Natural killer cell (primary cell): ENCODE measurements at regions not wholly inside any gene's neighbourhood (a gene's known extent, or its start where the extent isn't known, plus 50 kb on each side); places are given as distances from the start of the nearest gene placed in this dataset.

ENCODE experiments used
- ATAC-seq, 3 donors: fragments of 150-1000 bp in 2 of 3; fragments of 200-7000 bp in 1 of 3; cut with Tn5 transposase; 1 replicate in 1 of 3; 2 replicates in 2 of 3; pipeline ENCODE4 v1.10.0; 2021; ENCODE audit warnings: mild to moderate bottlenecking in 2 of 3, moderate library complexity in 2 of 3
- DNase-seq, 2 donors: peaks; one replicate each; pipeline versions ENCODE4 v3.0.0 to v3.0.0-alpha.2; 2013 to 2021; ENCODE audit warnings: mixed read lengths in 1 of 2
- H3K27ac ChIP-seq: one replicate; pipeline ENCODE4 v1.5.1; 2013; ENCODE audit warnings: mild to moderate bottlenecking, low read length
- H3K27me3 ChIP-seq: one replicate; pipeline ENCODE4 v1.6.1; 2013; ENCODE audit warnings: low read length; ENCODE audit not compliant: control insufficient read depth, insufficient read depth
- H3K36me3 ChIP-seq: one replicate; pipeline ENCODE4 v1.6.1; 2013; ENCODE audit warnings: low read length; ENCODE audit not compliant: control insufficient read depth, insufficient read depth
- H3K4me1 ChIP-seq: one replicate; pipeline ENCODE4 v1.6.1; 2013; ENCODE audit warnings: low read length; ENCODE audit not compliant: control insufficient read depth, insufficient read depth
- H3K4me3 ChIP-seq: one replicate; pipeline ENCODE4 v1.5.1; 2013; ENCODE audit warnings: low read length
- H3K9me3 ChIP-seq: one replicate; pipeline ENCODE4 v1.6.1; 2013; ENCODE audit warnings: low read length; ENCODE audit not compliant: control insufficient read depth, insufficient read depth
- H3K27ac Mint-ChIP-seq, 2 donors: one replicate each; pipeline ENCODE4 v1.8.0; 2022; ENCODE audit warnings: mild to moderate bottlenecking in 2 of 2, mixed read lengths in 2 of 2, moderate library complexity in 1 of 2
- H3K27me3 Mint-ChIP-seq, 2 donors: one replicate each; pipeline ENCODE4 v1.8.0; 2022; ENCODE audit warnings: low read depth in 2 of 2, mixed read lengths in 2 of 2
- H3K36me3 Mint-ChIP-seq: one replicate; pipeline ENCODE4 v1.8.0; 2022; ENCODE audit warnings: mixed read lengths
- H3K4me1 Mint-ChIP-seq, 2 donors: one replicate each; pipeline ENCODE4 v1.8.0; 2022; ENCODE audit warnings: mixed read lengths in 2 of 2
- H3K4me3 Mint-ChIP-seq: one replicate; pipeline ENCODE4 v1.8.0; 2022; ENCODE audit warnings: mild to moderate bottlenecking, moderate library complexity, mixed read lengths
- H3K9me3 Mint-ChIP-seq, 2 donors: one replicate each; pipeline ENCODE4 v1.8.0; 2022; ENCODE audit warnings: mixed read lengths in 2 of 2
- WGBS: methylation state at CpG from one replicate; pipeline ENCODE4 v1.1.7; 2013; ENCODE audit warnings: missing lambda C conversion rate; ENCODE audit not compliant: insufficient coverage; 5-methylcytosine and 5-hydroxymethylcytosine counted together
- intact Hi-C: fragments of 100-400 bp; cut with micrococcal nuclease; formaldehyde crosslinking; loops from one replicate; pipeline ENCODE4 v1.14.2; 2022
- TF ChIP-seq, protein P1 (sequence below): fragments of 200-600 bp; IDR thresholded peaks from one replicate; pipeline ENCODE4 v1.8.0; 2022; ENCODE audit warnings: antibody characterized with exemption

- no peaks in the 10 kb centered on the region for H3K36me3 Mint-ChIP-seq
- no peak overlapping the region for H3K4me3 Mint-ChIP-seq
- Histone ChIP-seq H3K4me3 (no peak overlapping the region), H3K4me1 (no peaks in the 10 kb centered on the region), H3K27me3 (no peaks in the 10 kb centered on the region), H3K9me3 (peaks cover 11% of the 10 kb centered on the region), H3K36me3 (no peaks in the 10 kb centered on the region), H3K27ac (no peak overlapping the region)
- ATAC-seq (no peak), DNase-seq (no peak)
- TF ChIP-seq, protein P1, sequence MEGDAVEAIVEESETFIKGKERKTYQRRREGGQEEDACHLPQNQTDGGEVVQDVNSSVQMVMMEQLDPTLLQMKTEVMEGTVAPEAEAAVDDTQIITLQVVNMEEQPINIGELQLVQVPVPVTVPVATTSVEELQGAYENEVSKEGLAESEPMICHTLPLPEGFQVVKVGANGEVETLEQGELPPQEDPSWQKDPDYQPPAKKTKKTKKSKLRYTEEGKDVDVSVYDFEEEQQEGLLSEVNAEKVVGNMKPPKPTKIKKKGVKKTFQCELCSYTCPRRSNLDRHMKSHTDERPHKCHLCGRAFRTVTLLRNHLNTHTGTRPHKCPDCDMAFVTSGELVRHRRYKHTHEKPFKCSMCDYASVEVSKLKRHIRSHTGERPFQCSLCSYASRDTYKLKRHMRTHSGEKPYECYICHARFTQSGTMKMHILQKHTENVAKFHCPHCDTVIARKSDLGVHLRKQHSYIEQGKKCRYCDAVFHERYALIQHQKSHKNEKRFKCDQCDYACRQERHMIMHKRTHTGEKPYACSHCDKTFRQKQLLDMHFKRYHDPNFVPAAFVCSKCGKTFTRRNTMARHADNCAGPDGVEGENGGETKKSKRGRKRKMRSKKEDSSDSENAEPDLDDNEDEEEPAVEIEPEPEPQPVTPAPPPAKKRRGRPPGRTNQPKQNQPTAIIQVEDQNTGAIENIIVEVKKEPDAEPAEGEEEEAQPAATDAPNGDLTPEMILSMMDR = no peak
- H3K27ac Mint-ChIP-seq = no peak overlapping the region
- intact Hi-C loops = no loop called here
- no peaks in the 10 kb centered on the region for H3K4me1 Mint-ChIP-seq
- peaks cover 6 to 7% of the 10 kb centered on the region in 2 donors for H3K9me3 Mint-ChIP-seq
- H3K27me3 Mint-ChIP-seq = no peaks in the 10 kb centered on the region
- 94% methylated on average over 4 of the region's 4 CpGs for WGBS
Observed at GRCh38 chr10:121236621-121237020, 361.6 kb downstream of the FGFR2 start.

DNA sequence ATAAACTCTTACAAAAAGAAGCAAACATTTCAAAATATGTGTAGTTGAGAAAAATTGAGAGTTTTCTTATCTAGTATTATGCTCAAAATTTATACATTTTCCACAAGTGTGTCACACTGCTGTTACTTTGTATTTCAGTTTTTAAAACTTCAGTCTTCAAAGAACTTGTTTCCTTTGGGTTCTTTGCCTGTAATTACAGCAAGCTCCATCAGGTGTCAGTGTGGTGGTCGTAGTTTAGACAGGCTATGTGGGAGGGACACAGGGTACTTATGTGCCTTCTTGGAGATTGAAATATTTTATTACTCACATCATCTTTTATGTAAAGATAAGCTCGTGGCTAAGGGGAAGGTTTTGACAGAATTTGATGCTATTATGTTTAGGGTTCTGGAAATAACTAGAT lies 360.5 kb downstream of the FGFR2 start:
- Mint-ChIP-seq H3K4me3 (no peak overlapping the region), H3K27ac (no peak overlapping the region), H3K36me3 (no peaks in the 10 kb centered on the region), H3K9me3 (peaks cover 6 to 7% of the 10 kb centered on the region in 2 donors), H3K27me3 (no peaks in the 10 kb centered on the region), H3K4me1 (no peaks in the 10 kb centered on the region)
- TF ChIP-seq, protein P1 = no peak
- no peak for DNase-seq
- H3K4me3 ChIP-seq = no peak overlapping the region
- H3K36me3 ChIP-seq = no peaks in the 10 kb centered on the region
- WGBS = no CpG with 5 or more reads among the region's 2 CpGs
- no peak for ATAC-seq
- H3K9me3 ChIP-seq = peaks cover 11% of the 10 kb centered on the region
- no peaks in the 10 kb centered on the region for H3K27me3 ChIP-seq
- H3K27ac ChIP-seq = no peak overlapping the region
- H3K4me1 ChIP-seq = no peaks in the 10 kb centered on the region
- intact Hi-C loops = no loop called here

- no peak for DNase-seq
- H3K36me3 ChIP-seq = no peaks in the 10 kb centered on the region
- H3K27me3 Mint-ChIP-seq = no peaks in the 10 kb centered on the region
- no peaks in the 10 kb centered on the region for H3K36me3 Mint-ChIP-seq
- intact Hi-C loops = no loop called here
- no peak overlapping the region for H3K4me3 Mint-ChIP-seq
- no peak for ATAC-seq
- H3K9me3 ChIP-seq = peaks cover 11% of the 10 kb centered on the region
- TF ChIP-seq, protein P1 = no peak
- H3K9me3 Mint-ChIP-seq = peaks cover 7 to 10% of the 10 kb centered on the region in 2 donors
- H3K27ac ChIP-seq = no peak overlapping the region
- H3K27ac Mint-ChIP-seq = no peak overlapping the region
- H3K27me3 ChIP-seq = no peaks in the 10 kb centered on the region
- no peaks in the 10 kb centered on the region for H3K4me1 ChIP-seq
- no peaks in the 10 kb centered on the region for H3K4me1 Mint-ChIP-seq
- WGBS = 77% methylated on average over 4 of the region's 4 CpGs
- no peak overlapping the region for H3K4me3 ChIP-seq
Observed at GRCh38 chr10:121240011-121240410, 358.2 kb downstream of the FGFR2 start.

- ATAC-seq (no peak), DNase-seq (no peak)
- TF ChIP-seq, protein P1 = no peak
- peaks cover 11% of the 10 kb centered on the region for H3K9me3 ChIP-seq
- no peak overlapping the region for H3K4me3 ChIP-seq
- no peak overlapping the region for H3K27ac ChIP-seq
- WGBS = 70% methylated on average over 2 of the region's 2 CpGs
- Mint-ChIP-seq H3K36me3 (no peaks in the 10 kb centered on the region), H3K27ac (no peak overlapping the region), H3K9me3 (peaks cover 7 to 10% of the 10 kb centered on the region in 2 donors), H3K4me1 (no peaks in the 10 kb centered on the region), H3K4me3 (no peak overlapping the region), H3K27me3 (no peaks in the 10 kb centered on the region)
- no peaks in the 10 kb centered on the region for H3K4me1 ChIP-seq
- no peaks in the 10 kb centered on the region for H3K36me3 ChIP-seq
- intact Hi-C loops = no loop called here
- peaks cover under 1% of the 10 kb centered on the region for H3K27me3 ChIP-seq
Observed at GRCh38 chr10:121240556-121240955, 357.7 kb downstream of the FGFR2 start.
